ENCODE measurements at regions not wholly inside any gene's neighbourhood (a gene's known extent, or its start where the extent isn't known, plus 50 kb on each side); places are given as distances from the start of the nearest gene placed in this dataset.

GRCh38 chr7:156051884-156052283 is 239.6 kb upstream of the SHH start:
- TF ChIP-seq EZH2phosphoT487 (IDR thresholded peaks at IDR 0.05; ENCODE audit: insufficient read depth, low read depth) (no peak), EZH2 (IDR thresholded peaks at IDR 0.05; ENCODE audit: insufficient read depth, poor library complexity, severe bottlenecking) (no peak)

All from GM23248 (cell line).